Fibroblast of peridontal ligament (primary cell): ENCODE measurements at regions not wholly inside any gene's neighbourhood (a gene's known extent, or its start where the extent isn't known, plus 50 kb on each side); places are given as distances from the start of the nearest gene placed in this dataset.

Experiments
- DNase-seq: peaks from one replicate; pipeline ENCODE4 v3.0.0-alpha.2; 2010; ENCODE audit errors: extremely low read depth

- no peak for DNase-seq
Measured at GRCh38 chr7:10257438-10257837, 716.2 kb upstream of the PHF14 start.

DNA sequence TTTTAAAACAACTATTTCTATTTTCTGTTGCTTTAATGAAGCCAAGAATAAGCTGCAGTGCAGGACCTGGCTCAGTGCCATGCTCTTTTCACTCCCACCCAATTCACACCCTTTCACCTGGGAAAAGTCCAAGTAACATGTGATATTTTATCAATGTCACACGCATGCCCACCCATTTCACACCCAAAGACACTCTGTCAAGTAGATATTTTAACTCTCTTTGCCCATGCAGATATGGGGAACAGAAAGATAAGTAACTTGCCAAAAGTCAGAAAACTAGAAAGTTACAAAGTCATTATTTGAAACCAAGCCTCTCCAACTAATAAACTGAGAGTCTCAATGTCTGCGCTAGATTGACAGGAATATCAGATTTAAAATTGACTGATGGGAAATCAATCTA is 706.7 kb upstream of the PHF14 start:
- no peak for DNase-seq

DNA sequence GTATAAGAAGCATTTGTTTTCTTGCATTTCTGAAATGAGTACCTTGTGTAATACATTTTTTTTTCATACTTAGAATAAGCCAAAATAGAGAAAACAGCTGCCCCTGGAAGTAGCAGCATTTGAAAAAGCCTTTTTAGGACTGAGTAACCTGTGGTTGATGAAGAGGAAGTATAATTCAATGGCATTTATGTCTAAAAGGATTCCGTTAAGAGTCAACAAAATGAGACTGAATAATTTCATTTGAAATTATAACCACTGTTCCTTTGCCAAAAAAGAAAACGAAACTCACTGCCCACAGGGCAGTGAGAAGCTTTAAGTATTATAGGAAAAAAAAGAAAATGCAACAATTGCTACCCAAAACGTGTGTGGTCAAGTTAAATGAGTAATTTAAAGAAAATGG is 705.6 kb upstream of the PHF14 start:
- DNase-seq = no peak

DNA sequence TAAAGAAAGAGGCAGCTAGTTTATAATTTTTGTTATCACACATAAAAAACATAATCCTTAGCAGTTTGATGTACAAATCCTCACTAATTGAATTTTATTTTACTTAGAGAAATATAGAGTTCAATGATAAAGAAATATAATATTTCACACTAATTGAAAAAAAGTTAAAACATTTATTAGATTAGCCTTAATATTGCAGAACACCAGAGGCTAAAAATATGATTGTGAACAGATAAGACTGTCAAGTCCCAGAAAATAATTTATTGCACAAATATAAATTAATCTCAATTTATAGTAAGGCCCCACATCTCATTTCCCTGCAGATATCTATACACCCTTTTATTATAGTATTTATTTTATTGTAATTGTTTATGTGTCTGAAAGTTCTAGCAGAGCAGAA is 690.8 kb upstream of the PHF14 start:
- DNase-seq = no peak

DNA sequence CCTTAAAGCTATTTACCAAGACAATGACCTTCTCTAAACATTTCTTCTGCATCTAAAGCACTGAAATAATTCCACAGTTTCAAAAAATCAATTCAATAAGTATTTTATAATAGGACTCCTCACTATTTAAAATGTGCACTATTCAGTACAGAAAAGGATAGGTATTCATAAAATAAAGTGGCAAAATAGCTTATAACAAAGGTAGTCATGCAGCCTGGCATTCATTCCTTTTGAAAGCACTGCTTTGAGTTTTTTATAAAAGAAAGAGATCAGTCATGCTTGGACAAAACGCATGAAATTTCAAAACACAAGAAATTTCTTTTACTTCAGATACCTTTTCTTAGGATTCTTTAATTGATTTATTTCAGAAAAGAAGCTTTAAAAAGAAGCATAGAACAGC is 689.7 kb upstream of the PHF14 start:
- no peak for DNase-seq

- no peak for DNase-seq
Measured at GRCh38 chr7:10299384-10299783, 674.3 kb upstream of the PHF14 start.

DNA sequence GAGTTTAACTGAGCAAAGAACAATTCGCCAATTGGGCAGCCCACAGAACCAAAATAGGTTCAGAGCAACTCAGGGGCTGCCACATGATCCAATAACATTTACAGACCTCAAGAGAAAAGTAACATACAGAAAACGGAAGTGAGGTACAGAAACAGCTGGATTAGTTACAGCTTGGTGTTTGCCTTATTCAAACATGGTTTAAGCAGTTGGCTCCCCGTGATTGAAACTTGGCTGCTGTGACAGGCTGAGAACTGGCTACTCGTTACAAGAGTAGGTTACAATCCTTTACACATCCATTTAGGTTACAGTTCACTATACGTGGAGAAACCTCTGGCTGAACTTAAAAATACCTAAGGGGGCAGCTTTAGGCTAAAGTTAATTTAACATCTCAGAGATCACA is 673.1 kb upstream of the PHF14 start:
- no peak for DNase-seq

GRCh38 chr7:10308276-10308675 is 665.4 kb upstream of the PHF14 start:
- no peak for DNase-seq

DNA sequence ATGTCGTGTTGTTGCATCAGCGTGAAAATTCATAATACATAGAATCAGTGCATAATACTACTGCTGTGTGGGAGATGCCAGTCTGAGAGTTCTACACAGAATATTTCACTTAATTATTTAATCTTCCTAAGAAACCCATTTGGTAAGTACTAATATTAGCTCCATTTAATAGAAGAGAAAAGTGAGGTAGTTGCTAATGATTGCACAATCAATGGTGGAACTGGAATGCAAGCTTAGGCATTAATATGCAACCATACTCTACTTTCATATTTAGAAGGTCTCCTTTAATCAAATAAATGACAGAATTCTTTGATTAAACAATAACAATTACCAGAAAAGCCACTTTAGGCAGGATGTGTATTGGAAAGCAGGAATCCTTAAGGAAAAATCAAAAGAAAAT is 660.7 kb upstream of the PHF14 start:
- DNase-seq = no peak

- no peak for DNase-seq
Measured at GRCh38 chr7:10315881-10316280, 657.8 kb upstream of the PHF14 start.

DNA sequence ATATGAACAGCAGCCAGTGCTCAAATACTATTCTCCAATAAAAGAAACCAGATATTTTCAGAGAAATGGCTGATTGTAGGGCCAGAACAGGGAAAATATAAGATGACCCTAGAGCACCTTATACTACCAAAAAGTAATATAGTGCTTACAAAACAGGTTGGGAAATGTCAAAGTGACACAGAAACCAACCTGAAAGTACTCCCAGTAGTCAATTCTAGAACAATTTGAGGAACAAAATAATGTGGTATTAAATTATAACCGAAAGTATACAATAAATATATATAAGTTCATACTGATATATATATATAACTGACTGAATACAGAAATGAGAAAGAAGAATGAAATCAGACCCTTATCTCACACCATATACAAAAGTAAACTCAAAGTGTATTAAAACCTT is 657.2 kb upstream of the PHF14 start:
- no peak for DNase-seq

- no peak for DNase-seq
Measured at GRCh38 chr7:10325395-10325794, 648.3 kb upstream of the PHF14 start.

DNA sequence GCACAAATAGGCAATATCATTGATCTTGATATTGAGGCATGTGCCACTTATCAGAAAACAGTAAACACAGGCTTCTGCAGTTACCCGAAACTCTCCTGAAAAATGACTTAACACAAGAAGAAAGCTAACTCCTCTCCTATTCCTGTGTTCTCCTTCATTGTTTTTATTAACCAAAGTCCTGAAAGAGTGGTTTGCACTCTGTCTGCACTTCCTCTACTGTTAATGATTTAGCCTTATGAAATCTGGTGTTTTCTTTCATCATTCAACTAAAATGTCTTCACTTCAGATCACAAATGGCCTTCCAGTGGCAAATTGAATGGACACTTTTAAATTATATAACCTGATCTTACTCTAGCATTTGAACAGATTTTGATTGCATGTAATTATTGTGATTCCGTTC is 630.6 kb upstream of the PHF14 start:
- DNase-seq = no peak

- DNase-seq = no peak
Measured at GRCh38 chr7:10346032-10346431, 627.6 kb upstream of the PHF14 start.

DNA sequence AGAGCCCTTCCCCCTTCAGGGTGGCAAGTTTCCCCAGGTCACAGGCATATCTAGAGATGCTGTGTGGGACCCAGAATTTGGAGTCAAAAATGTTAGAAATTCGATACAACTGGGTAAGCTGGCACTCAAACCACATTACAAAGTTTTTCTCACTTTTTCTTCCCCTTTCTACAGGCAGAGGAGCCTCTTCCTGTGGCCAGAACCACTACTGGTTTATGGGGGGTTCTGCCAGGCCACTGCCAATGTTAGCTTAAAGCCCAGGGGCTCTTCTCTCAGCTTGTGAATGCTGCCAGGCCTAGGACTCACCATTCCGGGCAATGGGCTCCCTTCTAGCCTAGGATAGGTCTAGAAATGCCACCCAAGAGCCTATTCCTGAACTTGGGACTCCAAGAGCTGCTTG is 617.9 kb upstream of the PHF14 start:
- DNase-seq = no peak

DNA sequence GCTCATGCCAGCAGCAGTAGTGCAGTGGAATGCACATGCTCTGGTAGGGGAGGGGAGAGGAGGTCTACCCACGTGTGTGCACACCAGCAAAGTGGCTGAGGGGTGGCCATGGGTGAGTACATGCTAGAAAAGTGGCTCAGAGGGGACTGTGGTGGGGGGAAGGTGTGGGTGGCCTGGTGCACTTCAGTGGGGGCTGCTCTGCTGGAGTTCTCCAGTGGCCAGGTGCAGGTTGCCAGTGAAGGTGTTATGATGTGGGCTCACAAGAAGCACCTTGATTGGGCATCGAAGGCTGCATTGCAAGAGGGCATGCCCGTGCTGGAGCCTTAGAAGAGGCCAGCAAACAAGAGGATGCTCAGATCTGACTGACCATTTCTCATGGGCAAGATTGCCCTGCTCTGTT is 613.6 kb upstream of the PHF14 start:
- DNase-seq = no peak

GRCh38 chr7:10401793-10402192 is 571.9 kb upstream of the PHF14 start:
- no peak for DNase-seq

GRCh38 chr7:10412422-10413019 is 561.2 kb upstream of the PHF14 start:
- peak; percentile 13 for DNase-seq

- DNase-seq = no peak
Measured at GRCh38 chr7:10418985-10419384, 554.7 kb upstream of the PHF14 start.

DNA sequence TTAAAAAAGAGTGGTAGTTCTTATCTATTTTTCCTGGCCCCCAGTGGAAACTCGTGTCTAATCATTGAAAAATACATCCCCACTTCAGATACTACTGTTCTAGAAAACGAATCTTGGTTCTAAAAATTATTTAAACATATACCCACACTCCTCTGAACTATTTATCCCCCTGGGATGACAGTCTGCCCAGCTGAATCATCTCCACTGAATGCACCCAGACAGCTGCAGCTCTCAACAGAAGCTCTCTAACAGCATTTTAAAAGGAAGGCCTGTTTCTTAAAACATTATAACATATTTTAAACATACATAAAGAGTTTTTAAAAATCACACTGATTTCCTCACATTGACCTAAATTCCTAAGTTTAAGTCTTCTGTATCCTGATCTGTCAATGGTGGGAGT is 544.6 kb upstream of the PHF14 start:
- DNase-seq = no peak

DNA sequence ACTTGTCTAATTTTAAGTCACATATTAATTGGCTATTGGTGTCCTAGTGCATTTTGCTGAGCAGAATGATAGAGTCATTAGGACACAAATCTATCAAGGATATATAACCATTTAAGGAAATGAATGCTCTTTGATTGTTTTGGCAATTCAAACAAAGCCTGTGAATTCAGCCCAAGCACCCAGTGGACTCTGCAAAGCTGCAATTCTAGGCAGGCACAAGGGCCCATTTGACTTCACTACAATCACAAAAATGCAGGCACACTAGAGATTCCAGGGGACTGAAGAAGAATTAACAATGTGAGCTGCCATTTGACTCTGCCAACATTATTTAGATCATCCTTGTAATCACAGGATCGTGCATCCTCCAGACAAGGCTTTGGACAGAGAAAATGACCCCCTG is 544.2 kb upstream of the PHF14 start:
- DNase-seq = no peak

DNA sequence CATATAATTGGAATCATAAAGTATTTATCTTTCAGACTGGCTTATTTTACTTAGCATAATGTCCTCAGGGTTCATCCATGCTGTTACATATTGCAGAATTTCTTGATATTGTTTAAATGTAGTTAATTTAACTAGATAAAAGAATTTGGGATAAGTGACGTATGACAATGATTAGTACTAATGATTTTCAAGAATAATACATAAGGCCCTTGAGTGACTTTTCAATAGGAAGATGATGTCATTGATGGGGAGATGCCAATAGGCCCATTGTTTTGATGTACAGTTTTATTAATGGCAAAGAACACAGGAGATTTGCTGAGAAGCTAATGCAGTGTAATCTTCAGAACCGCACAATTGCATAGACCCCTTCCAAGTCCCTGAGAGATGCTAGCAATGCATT is 537.4 kb upstream of the PHF14 start:
- DNase-seq = no peak

- no peak for DNase-seq
Measured at GRCh38 chr7:10439027-10439426, 534.6 kb upstream of the PHF14 start.

DNA sequence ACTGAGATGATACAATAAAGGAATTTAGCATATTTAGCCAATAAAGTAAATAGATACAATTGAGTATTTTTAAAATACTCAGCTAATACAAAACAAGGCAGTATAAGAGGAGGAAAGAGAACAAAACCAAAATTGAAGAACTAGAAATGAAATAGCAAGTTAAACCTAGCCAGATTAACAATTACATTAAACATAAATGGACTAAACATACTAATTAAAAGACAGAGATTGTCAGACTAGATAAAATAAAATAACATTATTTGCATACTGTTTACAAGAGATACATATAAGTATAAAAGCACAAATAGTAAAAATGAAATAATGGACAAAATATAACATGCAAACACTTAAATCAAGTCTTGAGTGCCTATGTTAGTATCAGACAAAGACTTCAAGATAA is 517.7 kb upstream of the PHF14 start:
- DNase-seq = no peak

DNA sequence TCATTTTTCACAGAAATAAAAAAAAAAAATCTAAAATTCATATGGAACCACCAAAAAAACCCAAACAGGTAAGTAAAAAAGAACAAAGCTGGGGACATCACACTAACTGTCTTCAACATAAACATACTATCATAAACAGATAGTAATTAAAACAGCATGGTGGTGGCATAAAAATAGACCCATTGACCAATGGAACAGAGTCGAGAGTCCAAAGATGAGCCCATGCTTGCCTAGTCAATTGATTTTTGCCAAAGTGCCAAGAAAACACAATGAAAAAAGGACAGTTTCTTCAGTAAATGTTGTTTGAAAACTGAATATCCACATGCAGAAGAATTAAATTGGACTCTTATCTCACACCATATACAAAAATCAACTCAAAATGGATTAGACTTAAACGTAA is 513.2 kb upstream of the PHF14 start:
- no peak for DNase-seq
